Activated gamma-delta T cell treated with Interleukin-2 at 50 U/mL for 16 hours (primary cell): ENCODE measurements at regions not wholly inside any gene's neighbourhood (a gene's known extent, or its start where the extent isn't known, plus 50 kb on each side); places are given as distances from the start of the nearest gene placed in this dataset.
"Not testable (repeated sequence)": the region's sequence is repeated elsewhere in the genome, so short reads cannot be mapped to it uniquely, and the experiment has no call there.

Experiments
- DNase-seq: peaks from one replicate; pipeline ENCODE4 v3.0.0-alpha.2; 2020

DNA sequence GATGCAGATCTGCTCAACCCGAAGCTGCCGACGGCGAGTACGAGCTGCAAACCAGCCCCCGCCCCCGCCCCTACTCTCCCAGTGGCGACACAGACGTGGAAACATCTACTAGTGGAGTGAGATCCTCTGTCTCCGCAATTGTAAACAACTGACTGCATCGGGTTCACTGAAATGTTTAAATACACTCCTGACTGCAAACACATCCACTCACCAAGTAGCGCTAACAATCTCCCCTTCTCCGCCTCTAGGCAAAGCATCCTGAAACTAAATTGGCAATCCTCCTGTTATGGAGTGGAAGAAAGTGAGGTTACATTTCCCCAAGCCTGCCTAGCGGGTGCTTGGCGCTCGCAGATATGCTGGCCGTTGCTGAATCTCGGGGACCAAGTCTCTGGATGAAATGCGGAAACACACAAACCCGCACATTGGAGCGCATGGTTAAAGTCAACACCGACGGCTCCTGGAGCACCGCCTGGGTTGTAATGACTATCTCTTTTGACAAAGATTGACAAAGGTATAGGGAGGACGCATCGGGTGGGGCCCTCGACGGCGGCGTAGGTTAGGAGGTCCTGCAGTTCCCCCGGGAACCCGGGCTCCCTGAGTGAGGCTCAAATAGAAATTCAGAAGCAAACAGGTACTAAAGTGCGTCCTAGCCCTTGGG is 117.0 kb upstream of the TEX13C start:
- DNase-seq, result no peak

DNA sequence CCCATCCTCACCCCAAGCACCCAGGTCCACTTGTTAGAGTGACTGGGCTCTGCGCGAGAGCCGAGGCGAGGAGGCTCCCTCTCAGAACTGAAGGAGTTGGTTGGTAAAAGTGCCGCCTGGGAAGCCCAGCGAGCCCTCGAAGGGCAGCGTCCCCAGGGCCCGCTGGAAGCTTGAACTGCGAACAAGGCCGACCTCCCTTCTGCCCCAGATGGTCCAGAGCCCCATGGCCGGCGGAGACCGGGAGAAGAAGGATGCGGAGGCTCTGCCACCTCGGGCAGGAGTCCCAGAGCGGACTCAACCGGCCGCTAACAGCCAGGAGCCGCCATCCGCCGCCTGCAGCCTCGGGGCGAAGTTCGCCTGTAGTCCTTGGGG is 116.3 kb upstream of the TEX13C start:
- DNase-seq, result no peak

DNA sequence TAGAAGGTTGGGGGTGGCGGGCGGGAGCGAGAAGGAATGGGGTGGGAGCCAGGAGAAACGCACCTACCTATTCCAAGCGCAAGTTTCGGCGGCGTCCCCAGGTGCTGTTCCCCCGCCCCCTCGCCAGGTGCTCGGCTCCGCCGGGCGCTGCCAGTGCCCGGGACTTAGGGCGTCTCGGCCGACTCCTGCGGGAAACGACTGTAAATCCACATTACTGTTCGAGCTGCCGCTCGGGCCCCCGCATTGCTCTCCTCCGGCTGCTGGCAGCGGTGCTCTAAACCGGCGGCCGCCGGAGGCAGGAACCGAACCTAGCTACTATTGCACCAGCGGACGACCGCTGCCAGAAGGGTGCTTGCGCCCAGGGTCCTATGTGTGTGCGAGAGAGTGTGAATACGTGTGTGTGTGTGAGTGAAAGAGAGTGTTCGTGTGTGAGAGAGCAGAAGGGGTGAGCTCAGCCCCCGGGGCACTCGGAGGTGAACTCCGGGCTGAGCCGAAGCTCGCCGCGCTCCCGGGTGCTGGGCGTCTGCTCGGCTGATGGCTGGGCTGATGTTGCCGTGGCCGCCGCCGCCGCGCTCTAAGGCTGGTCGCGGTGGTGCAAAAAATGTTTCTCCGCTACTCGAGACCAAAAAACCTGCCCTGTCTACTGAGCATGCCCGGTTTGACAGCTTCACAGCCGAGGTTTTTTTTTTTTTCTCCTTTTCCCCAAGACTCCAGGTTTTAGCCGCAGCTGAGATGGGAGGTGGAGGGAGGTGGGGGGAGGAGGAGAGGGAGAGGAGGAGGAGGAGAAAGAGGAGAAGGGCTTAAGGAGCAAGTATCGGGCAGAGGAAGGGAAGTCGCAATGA is 115.7 kb upstream of the TEX13C start:
- no peak for DNase-seq

DNA sequence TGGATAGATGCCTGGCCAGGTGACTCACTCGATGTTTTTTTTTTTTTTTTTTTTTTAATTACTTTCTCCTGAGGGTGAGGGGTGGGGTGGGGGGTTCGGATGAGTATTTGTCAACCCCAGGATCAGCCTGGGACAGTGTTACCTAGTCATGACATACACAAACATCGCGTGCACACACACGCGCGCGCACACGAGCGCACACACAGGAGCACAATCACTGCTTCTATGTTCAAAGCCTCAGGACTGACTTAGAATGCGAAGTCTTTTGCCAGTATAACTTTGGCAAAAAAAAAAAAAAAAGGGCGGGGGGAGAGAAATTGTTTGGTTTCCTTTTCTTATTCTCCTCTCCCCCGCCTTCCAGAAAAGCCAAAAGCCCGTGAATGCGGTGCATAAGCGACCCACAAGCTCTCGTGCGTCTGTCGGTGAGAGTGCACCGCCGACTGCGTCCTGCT is 115.0 kb upstream of the TEX13C start:
- no peak for DNase-seq

DNA sequence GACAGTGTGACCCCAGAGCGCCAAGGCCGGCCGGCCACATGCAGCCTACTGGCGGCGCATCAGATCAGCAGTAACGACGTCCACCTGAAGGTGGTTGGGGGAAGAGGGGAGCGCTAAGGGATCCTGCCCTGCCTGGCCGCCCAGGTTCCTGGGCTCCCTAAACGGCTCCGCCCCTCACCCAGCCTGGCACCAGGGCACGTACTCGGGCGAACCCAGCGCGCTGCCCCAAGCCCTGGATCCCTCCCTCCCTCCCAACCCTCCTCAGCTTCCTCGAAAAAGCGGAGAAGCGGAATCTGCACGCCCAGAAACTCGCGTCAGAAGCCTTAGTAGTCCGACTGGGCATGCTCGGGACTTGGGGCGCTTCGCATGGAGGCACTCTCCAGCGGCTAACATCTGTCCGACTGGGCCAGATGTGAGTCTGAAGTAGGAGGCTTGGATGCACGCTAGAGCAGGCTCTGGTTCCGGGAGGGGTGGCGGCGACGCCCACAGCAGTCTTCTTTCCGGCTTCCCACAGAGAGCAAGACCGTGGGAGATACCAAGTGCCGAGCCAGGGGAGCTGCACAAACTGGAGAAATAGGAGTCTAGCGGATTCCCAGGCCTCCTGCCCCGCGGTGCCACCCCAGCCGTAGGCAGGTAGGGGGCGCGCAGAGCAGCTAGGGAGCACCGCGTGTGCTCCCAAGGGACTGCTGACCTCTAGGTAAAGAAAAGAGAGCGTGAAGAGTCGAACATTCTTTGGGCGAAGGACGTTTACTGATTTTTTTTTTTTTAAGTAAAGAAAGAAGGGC is 114.3 kb upstream of the TEX13C start:
- peak; percentile 5 for DNase-seq

DNA sequence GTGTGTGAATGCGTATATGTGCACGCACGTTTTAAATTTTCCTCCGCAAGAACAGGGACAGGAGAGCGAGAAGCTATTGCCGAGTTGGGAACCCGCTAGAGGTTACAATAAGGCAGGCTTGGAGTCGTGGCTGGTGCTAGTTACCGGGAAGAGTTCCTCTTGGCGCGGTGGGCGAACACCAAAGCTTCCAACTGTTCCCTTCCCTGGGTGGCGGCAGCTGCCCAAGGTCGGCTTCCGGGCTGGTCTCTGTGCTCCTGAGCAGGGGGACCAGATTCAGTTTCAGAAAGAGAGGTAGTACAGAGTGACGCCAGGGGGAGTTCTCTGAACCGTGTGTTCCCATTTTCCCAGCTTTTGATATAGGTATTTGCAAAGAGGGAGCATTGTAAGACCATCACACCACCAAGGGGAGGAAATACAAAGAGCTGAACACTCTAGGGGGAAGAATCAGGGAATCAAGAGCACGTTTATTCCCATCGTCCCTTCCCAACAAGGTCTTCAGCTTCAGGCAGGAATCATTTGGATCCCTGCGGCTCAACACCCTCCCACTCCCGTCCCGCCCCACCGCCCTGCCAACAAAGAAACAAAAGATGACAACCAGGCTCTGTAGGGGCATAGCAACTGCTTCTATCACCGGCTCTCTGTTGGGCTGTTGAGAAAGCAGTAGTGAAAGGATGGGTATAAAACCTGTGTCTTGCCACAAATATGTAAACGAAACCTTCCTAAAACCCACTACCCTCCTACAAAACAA is 113.6 kb upstream of the TEX13C start:
- DNase-seq, result no peak

DNA sequence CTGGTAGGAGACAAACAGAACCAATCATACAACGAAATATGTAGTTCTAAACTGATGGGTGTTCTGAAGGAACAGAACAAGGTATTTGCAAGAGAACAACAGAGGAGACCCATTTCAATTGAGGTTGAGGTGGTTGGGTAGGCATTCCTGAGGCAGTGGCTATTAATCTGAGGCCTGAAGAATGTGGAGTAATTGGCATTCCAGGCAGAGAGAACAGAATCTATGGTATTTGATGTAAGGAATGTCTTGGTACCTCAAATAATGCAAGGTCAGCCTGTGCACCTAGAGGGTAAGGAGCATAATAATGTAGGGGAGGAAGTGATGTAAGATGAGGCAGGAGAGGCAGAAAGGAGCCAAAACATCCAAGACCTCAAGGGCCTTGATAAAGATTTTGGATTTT is 109.5 kb upstream of the TEX13C start:
- no peak for DNase-seq

DNA sequence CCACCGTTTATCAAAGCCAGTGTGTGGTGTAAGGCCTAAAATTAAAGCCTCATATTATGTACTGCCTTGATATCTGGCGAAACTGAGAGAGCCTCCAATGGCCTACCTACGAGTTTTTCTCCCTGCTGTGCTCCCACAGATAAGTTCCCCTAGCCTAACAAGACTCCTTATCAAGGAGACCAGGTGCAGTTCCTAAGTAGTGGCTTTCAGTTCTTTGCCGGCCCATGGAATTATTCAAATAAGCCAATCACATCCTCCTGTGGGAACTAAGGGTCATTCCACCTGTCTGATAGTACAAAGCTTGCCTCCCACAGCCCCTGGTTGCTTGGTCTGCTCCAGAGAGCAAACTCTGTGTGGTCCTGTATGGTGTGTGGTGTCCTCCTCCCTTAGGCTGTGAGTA is 99.8 kb upstream of the TEX13C start:
- no peak for DNase-seq

DNA sequence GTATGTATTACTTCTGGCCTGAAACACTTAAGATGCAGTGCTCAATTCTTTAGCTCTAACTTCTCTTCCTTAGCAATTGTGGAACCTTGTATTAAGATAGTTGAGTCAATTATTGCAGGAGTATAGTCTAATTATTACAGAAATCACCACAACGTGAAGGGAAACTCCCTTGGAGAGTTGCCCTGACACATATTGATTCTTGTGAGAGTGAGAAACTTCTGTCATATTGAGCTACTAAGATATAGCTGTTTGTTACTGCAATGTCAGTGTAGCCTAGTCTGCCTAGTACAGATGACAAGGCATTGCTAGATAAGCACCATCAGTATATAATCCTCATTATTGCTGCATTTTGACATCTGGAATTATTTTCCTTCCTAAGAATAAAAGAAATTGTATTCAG is 82.7 kb upstream of the TEX13C start:
- DNase-seq, result no peak

DNA sequence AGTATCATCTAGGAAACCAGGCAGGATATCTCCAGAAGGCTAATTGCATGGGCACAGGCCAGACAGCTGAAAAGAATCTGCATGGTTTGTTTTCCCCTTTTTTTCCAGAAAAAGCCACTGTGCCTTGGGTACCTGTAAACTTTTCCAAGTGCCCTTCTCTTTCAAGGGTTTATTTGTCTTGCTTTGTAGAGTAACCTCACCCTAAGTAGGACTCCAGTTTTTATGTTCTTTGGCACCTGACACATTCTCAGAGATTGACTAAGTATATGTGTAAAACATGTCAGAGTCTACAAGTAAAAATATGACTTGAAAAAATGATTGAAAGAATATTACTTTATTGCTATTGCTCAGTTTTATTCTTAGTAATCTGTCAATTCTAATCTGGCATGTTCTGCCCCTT is 70.7 kb upstream of the TEX13C start:
- DNase-seq, result no peak

DNA sequence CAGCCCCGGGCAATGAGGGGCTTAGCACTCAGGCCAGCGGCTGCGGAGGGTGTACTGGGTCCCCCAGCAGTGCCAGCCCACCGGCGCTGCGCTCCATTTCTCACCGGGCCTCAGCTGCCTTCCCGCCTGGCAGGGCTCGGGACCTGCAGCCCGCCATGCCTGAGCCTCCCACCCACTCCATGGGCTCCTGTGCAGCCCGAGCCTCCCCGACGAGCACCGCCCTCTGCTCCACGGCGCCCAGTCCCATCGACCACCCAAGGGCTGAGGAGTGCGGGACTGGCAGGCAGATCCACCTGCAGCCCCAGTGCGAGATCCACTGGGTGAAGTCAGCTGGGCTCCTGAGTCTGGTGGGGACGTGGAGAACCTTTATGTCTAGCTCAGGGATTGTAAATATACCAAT is 63.9 kb upstream of the TEX13C start:
- DNase-seq, result not testable (repeated sequence)

DNA sequence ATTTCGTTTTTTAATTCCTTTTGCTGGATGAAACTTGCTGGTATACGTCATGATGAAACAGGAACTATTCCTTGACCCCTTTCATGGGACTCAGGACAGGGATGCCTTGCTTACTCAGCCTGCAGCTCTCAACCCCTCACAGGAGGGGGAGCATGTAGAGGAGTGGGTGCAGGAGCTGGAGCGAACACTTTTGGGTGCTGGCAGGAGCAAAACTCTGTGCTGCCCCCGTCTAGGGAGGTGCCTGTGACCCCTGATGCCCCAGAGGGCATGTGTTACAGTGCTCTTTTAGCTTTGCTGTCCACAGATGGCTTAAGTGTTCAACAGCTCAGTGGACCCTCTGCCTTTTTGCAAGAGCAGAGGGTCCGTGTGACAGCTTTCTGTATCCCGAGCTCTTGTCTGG is 56.8 kb upstream of the TEX13C start:
- DNase-seq, result no peak

DNA sequence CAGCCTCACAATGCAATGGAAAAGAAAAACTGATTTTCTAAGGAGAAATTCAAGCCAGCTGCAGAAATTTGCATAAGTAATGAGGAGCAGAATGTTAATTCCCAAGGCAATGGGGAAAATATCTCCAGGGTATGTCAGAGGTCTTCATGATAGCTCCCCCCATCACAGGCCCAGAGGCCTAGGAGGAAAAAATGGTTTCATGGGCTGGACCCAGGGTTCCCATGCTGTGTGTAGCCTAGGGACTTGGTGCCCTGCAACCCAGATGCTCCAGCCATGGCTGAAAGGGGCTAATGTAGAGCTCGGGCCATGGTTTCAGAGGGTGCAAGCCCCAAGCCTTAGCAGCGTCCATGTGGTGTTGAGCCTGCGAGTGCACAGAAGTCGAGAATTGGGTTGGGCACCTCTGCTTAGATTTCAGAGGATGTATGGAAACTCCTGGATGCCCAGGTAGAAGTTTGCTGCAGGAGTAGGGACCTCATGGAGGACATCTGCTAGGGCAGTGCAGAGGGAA is 53.5 kb upstream of the TEX13C start:
- no peak for DNase-seq
